GM23338 (cell line): ENCODE measurements at regions not wholly inside any gene's neighbourhood (a gene's known extent, or its start where the extent isn't known, plus 50 kb on each side); places are given as distances from the start of the nearest gene placed in this dataset.

Source experiments
- ATAC-seq: fragments of 200-7000 bp; cut with Tn5 transposase; 3 replicates; pipeline ENCODE4 v1.9.1; 2020
- DNase-seq: peaks from one replicate; pipeline ENCODE4 v3.0.0-alpha.2; 2015; ENCODE audit warnings: low spot score
- H2AFZ ChIP-seq: fragments of 200-600 bp; sonication (generic); 2 replicates; pipeline ENCODE4 v1.8.0; 2016; ENCODE audit warnings: antibody characterized with exemption, mild to moderate bottlenecking, moderate library complexity
- H3F3A ChIP-seq: fragments of 200-600 bp; sonication (generic); replicated peaks from 2 replicates; pipeline ENCODE4 v1.8.0; 2017; ENCODE audit warnings: antibody characterized with exemption, mixed run types, low read depth
- H3K27ac ChIP-seq: fragments of 200-600 bp; sonication (generic); 2 replicates; pipeline ENCODE4 v1.6.1; 2016; ENCODE audit warnings: low read depth
- H3K27me3 ChIP-seq: fragments of 200-600 bp; sonication (generic); 2 replicates; pipeline ENCODE4 v1.8.0; 2016; ENCODE audit warnings: mild to moderate bottlenecking, mixed run types, moderate library complexity; ENCODE audit not compliant: insufficient read depth
- H3K36me3 ChIP-seq: fragments of 200-600 bp; sonication (generic); 2 replicates; pipeline ENCODE4 v1.8.0; 2016; ENCODE audit warnings: mild to moderate bottlenecking; ENCODE audit not compliant: insufficient read depth
- H3K4me1 ChIP-seq: fragments of 200-600 bp; sonication (generic); 2 replicates; pipeline ENCODE4 v1.8.0; 2016; ENCODE audit warnings: mild to moderate bottlenecking, moderate library complexity; ENCODE audit not compliant: insufficient read depth
- H3K4me2 ChIP-seq: fragments of 200-600 bp; sonication (generic); 2 replicates; pipeline ENCODE4 v1.7.1; 2017; ENCODE audit warnings: mixed run types
- H3K4me3 ChIP-seq: fragments of 200-600 bp; sonication (generic); 2 replicates; pipeline ENCODE4 v1.6.1; 2016; ENCODE audit warnings: mixed run types
- H3K79me2 ChIP-seq: fragments of 200-600 bp; sonication (generic); replicated peaks from 2 replicates; pipeline ENCODE4 v1.8.0; 2017; ENCODE audit warnings: mild to moderate bottlenecking; ENCODE audit not compliant: insufficient read depth
- H3K9me2 ChIP-seq: fragments of 200-600 bp; sonication (generic); 2 replicates; pipeline ENCODE4 v1.8.0; 2017; ENCODE audit not compliant: insufficient read depth
- H4K20me1 ChIP-seq: fragments of 200-600 bp; sonication (generic); replicated peaks from 2 replicates; pipeline ENCODE4 v1.8.0; 2017; ENCODE audit warnings: mild to moderate bottlenecking; ENCODE audit not compliant: insufficient read depth
- H3K27ac Mint-ChIP-seq: 2 replicates; pipeline ENCODE4 v1.8.0; 2020; ENCODE audit warnings: inconsistent platforms, mild to moderate bottlenecking, moderate library complexity, mixed read lengths
- H3K27me3 Mint-ChIP-seq: 3 replicates; pipeline ENCODE4 v1.8.0; 2022; ENCODE audit warnings: low read depth, mild to moderate bottlenecking, moderate library complexity, mixed read lengths, inconsistent platforms; ENCODE audit not compliant: insufficient read depth, poor library complexity
- H3K36me3 Mint-ChIP-seq: 3 replicates; pipeline ENCODE4 v1.8.0; 2021; ENCODE audit warnings: low read depth, mild to moderate bottlenecking, inconsistent platforms, moderate library complexity, mixed read lengths
- H3K4me1 Mint-ChIP-seq: 3 replicates; pipeline ENCODE4 v1.8.0; 2020; ENCODE audit warnings: mild to moderate bottlenecking, inconsistent platforms, mixed read lengths
- H3K4me3 Mint-ChIP-seq: 3 replicates; pipeline ENCODE4 v1.8.0; 2021; ENCODE audit warnings: moderate library complexity, mild to moderate bottlenecking, inconsistent platforms, mixed read lengths
- H3K9me3 Mint-ChIP-seq: 3 replicates; pipeline ENCODE4 v1.8.0; 2020; ENCODE audit warnings: moderate library complexity, mild to moderate bottlenecking, inconsistent platforms, mixed read lengths
- CREB1 ChIP-seq: fragments of 250-450 bp; sonication (Bioruptor Pico); IDR thresholded peaks from 2 replicates; pipeline ENCODE4 v1.5.0; 2020; ENCODE audit warnings: low read depth, mild to moderate bottlenecking, moderate library complexity
- EZH2 ChIP-seq: fragments of 200-600 bp; sonication (generic); IDR thresholded peaks from one replicate; pipeline ENCODE4 v1.8.0; 2017; ENCODE audit warnings: antibody characterized with exemption, mild to moderate bottlenecking, low read depth; ENCODE audit not compliant: unreplicated experiment
- EZH2phosphoT487 ChIP-seq: fragments of 200-600 bp; sonication (generic); IDR thresholded peaks from one replicate; pipeline ENCODE4 v1.8.1; 2018; ENCODE audit warnings: antibody characterized with exemption; ENCODE audit not compliant: unreplicated experiment
- JUNB ChIP-seq: IDR thresholded peaks from one replicate; pipeline ENCODE4 v1.6.1; 2016; ENCODE audit warnings: antibody characterized with exemption; ENCODE audit not compliant: unreplicated experiment
- NANOG ChIP-seq: IDR thresholded peaks from 2 replicates; pipeline ENCODE4 v1.6.1; 2016; ENCODE audit warnings: antibody characterized with exemption, borderline replicate concordance
- POLR2AphosphoS5 ChIP-seq: IDR thresholded peaks from 2 replicates; pipeline ENCODE4 v1.6.1; 2016; ENCODE audit warnings: antibody characterized with exemption, low read depth
- STAT1 ChIP-seq: IDR thresholded peaks from one replicate; pipeline ENCODE4 v1.6.1; 2016; ENCODE audit warnings: antibody characterized with exemption; ENCODE audit not compliant: unreplicated experiment
- ZNF114 ChIP-seq: fragments of 250-450 bp; sonication (Bioruptor Pico); IDR thresholded peaks from 2 replicates; pipeline ENCODE4 v1.5.0; 2020; ENCODE audit warnings: mild to moderate bottlenecking, moderate library complexity
- ZNF331 ChIP-seq: fragments of 250-450 bp; sonication (Bioruptor Pico); IDR thresholded peaks from 2 replicates; pipeline ENCODE4 v1.5.0; 2020; ENCODE audit warnings: low read depth, mild to moderate bottlenecking, moderate library complexity
- TF ChIP-seq, protein P1 (sequence below): IDR thresholded peaks from one replicate; pipeline ENCODE4 v1.6.1; 2018; ENCODE audit warnings: antibody characterized with exemption; ENCODE audit not compliant: unreplicated experiment
- TF ChIP-seq, protein P2 (sequence below): IDR thresholded peaks from 2 replicates; pipeline ENCODE4 v1.6.1; 2016; ENCODE audit warnings: antibody characterized with exemption
- TF ChIP-seq, protein P3 (sequence below): fragments of 250-450 bp; sonication (Bioruptor Pico); IDR thresholded peaks from 2 replicates; pipeline ENCODE4 v1.5.0; 2020; ENCODE audit warnings: mild to moderate bottlenecking, moderate library complexity
- TF ChIP-seq, protein P4 (sequence below), 2 experiments: fragments of 200-600 bp in 1 of 2; sonication (generic) in 1 of 2; conservative IDR thresholded peaks; 2 replicates each; pipeline versions ENCODE4 v1.5.1 to v1.6.1; 2016 to 2017; ENCODE audit warnings: antibody characterized with exemption in 2 of 2, low read depth in 2 of 2, mild to moderate bottlenecking in 2 of 2, moderate library complexity in 1 of 2

DNA sequence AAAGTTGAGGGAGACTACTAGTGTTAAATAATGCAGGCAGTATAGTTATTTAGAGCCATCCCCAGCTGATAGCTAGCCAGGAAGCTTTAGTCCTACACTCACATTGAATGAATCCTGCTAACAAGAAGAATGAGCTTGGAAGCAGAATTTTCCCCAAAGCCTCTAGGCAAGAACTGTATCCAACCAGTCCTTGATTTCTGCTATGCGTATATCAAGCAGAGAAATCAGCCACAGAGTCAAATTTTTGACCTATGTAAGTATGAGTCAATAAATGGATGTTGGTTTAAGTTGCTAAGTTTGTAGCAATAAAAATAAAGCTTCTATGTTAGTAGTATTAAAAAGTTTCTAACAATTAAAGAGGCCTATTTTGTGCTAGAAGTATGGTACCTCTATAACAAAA, 672.1 kb upstream of the CHD1 start:
- H3K4me2 ChIP-seq = no peak overlapping the region
- TF ChIP-seq, protein P1, sequence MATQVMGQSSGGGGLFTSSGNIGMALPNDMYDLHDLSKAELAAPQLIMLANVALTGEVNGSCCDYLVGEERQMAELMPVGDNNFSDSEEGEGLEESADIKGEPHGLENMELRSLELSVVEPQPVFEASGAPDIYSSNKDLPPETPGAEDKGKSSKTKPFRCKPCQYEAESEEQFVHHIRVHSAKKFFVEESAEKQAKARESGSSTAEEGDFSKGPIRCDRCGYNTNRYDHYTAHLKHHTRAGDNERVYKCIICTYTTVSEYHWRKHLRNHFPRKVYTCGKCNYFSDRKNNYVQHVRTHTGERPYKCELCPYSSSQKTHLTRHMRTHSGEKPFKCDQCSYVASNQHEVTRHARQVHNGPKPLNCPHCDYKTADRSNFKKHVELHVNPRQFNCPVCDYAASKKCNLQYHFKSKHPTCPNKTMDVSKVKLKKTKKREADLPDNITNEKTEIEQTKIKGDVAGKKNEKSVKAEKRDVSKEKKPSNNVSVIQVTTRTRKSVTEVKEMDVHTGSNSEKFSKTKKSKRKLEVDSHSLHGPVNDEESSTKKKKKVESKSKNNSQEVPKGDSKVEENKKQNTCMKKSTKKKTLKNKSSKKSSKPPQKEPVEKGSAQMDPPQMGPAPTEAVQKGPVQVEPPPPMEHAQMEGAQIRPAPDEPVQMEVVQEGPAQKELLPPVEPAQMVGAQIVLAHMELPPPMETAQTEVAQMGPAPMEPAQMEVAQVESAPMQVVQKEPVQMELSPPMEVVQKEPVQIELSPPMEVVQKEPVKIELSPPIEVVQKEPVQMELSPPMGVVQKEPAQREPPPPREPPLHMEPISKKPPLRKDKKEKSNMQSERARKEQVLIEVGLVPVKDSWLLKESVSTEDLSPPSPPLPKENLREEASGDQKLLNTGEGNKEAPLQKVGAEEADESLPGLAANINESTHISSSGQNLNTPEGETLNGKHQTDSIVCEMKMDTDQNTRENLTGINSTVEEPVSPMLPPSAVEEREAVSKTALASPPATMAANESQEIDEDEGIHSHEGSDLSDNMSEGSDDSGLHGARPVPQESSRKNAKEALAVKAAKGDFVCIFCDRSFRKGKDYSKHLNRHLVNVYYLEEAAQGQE = no peak
- TF ChIP-seq, protein P2, sequence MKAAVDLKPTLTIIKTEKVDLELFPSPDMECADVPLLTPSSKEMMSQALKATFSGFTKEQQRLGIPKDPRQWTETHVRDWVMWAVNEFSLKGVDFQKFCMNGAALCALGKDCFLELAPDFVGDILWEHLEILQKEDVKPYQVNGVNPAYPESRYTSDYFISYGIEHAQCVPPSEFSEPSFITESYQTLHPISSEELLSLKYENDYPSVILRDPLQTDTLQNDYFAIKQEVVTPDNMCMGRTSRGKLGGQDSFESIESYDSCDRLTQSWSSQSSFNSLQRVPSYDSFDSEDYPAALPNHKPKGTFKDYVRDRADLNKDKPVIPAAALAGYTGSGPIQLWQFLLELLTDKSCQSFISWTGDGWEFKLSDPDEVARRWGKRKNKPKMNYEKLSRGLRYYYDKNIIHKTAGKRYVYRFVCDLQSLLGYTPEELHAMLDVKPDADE = no peak
- TF ChIP-seq EZH2 (no peak), POLR2AphosphoS5 (no peak), NANOG (no peak), ZNF331 (CRISPR knock-in tag) (no peak), CREB1 (no peak), STAT1 (no peak), JUNB (no peak), ZNF114 (CRISPR knock-in tag) (no peak), EZH2phosphoT487 (no peak)
- TF ChIP-seq, protein P3, sequence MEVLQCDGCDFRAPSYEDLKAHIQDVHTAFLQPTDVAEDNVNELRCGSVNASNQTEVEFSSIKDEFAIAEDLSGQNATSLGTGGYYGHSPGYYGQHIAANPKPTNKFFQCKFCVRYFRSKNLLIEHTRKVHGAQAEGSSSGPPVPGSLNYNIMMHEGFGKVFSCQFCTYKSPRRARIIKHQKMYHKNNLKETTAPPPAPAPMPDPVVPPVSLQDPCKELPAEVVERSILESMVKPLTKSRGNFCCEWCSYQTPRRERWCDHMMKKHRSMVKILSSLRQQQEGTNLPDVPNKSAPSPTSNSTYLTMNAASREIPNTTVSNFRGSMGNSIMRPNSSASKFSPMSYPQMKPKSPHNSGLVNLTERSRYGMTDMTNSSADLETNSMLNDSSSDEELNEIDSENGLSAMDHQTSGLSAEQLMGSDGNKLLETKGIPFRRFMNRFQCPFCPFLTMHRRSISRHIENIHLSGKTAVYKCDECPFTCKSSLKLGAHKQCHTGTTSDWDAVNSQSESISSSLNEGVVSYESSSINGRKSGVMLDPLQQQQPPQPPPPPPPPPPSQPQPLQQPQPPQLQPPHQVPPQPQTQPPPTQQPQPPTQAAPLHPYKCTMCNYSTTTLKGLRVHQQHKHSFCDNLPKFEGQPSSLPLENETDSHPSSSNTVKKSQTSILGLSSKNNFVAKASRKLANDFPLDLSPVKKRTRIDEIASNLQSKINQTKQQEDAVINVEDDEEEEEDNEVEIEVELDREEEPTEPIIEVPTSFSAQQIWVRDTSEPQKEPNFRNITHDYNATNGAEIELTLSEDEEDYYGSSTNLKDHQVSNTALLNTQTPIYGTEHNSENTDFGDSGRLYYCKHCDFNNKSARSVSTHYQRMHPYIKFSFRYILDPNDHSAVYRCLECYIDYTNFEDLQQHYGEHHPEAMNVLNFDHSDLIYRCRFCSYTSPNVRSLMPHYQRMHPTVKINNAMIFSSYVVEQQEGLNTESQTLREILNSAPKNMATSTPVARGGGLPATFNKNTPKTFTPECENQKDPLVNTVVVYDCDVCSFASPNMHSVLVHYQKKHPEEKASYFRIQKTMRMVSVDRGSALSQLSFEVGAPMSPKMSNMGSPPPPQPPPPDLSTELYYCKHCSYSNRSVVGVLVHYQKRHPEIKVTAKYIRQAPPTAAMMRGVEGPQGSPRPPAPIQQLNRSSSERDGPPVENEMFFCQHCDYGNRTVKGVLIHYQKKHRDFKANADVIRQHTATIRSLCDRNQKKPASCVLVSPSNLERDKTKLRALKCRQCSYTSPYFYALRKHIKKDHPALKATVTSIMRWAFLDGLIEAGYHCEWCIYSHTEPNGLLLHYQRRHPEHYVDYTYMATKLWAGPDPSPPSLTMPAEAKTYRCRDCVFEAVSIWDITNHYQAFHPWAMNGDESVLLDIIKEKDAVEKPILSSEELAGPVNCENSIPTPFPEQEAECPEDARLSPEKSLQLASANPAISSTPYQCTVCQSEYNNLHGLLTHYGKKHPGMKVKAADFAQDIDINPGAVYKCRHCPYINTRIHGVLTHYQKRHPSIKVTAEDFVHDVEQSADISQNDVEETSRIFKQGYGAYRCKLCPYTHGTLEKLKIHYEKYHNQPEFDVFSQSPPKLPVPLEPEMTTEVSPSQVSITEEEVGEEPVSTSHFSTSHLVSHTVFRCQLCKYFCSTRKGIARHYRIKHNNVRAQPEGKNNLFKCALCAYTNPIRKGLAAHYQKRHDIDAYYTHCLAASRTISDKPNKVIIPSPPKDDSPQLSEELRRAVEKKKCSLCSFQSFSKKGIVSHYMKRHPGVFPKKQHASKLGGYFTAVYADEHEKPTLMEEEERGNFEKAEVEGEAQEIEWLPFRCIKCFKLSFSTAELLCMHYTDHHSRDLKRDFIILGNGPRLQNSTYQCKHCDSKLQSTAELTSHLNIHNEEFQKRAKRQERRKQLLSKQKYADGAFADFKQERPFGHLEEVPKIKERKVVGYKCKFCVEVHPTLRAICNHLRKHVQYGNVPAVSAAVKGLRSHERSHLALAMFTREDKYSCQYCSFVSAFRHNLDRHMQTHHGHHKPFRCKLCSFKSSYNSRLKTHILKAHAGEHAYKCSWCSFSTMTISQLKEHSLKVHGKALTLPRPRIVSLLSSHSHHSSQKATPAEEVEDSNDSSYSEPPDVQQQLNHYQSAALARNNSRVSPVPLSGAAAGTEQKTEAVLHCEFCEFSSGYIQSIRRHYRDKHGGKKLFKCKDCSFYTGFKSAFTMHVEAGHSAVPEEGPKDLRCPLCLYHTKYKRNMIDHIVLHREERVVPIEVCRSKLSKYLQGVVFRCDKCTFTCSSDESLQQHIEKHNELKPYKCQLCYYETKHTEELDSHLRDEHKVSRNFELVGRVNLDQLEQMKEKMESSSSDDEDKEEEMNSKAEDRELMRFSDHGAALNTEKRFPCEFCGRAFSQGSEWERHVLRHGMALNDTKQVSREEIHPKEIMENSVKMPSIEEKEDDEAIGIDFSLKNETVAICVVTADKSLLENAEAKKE (CRISPR knock-in tag) = no peak
- TF ChIP-seq, protein P4, sequence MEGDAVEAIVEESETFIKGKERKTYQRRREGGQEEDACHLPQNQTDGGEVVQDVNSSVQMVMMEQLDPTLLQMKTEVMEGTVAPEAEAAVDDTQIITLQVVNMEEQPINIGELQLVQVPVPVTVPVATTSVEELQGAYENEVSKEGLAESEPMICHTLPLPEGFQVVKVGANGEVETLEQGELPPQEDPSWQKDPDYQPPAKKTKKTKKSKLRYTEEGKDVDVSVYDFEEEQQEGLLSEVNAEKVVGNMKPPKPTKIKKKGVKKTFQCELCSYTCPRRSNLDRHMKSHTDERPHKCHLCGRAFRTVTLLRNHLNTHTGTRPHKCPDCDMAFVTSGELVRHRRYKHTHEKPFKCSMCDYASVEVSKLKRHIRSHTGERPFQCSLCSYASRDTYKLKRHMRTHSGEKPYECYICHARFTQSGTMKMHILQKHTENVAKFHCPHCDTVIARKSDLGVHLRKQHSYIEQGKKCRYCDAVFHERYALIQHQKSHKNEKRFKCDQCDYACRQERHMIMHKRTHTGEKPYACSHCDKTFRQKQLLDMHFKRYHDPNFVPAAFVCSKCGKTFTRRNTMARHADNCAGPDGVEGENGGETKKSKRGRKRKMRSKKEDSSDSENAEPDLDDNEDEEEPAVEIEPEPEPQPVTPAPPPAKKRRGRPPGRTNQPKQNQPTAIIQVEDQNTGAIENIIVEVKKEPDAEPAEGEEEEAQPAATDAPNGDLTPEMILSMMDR (conservative IDR thresholded peaks at IDR 0.05; ENCODE audit: low read depth in 2 of 2) = no peak
- H3K4me1 ChIP-seq = no peaks in the 10 kb centered on the region
- H2AFZ ChIP-seq = no peak overlapping the region
- H3K4me1 Mint-ChIP-seq = no peaks in the 10 kb centered on the region
- H3K79me2 ChIP-seq = no peaks in the 10 kb centered on the region
- no peaks in the 10 kb centered on the region for H3K27me3 ChIP-seq
- H4K20me1 ChIP-seq = no peaks in the 10 kb centered on the region
- DNase-seq (no peak), ATAC-seq (no peak)
- H3K4me3 Mint-ChIP-seq = no peak overlapping the region
- no peaks in the 10 kb centered on the region for H3F3A ChIP-seq
- no peak overlapping the region for H3K27ac ChIP-seq
- no peaks in the 10 kb centered on the region; the same call in 2 of the 3 replicates for H3K36me3 Mint-ChIP-seq
- H3K27me3 Mint-ChIP-seq = no peaks in the 10 kb centered on the region
- no peaks in the 10 kb centered on the region for H3K36me3 ChIP-seq
- H3K9me3 Mint-ChIP-seq = no peaks in the 10 kb centered on the region
- H3K27ac Mint-ChIP-seq = no peak overlapping the region
- H3K4me3 ChIP-seq = no peak overlapping the region
- H3K9me2 ChIP-seq = no peaks in the 10 kb centered on the region
